Natural killer cell (primary cell): ENCODE measurements at regions not wholly inside any gene's neighbourhood (a gene's known extent, or its start where the extent isn't known, plus 50 kb on each side); places are given as distances from the start of the nearest gene placed in this dataset.

Source experiments
- ATAC-seq, 3 donors: fragments of 150-1000 bp in 2 of 3; fragments of 200-7000 bp in 1 of 3; cut with Tn5 transposase; 1 replicate in 1 of 3; 2 replicates in 2 of 3; pipeline ENCODE4 v1.10.0; 2021; ENCODE audit warnings: mild to moderate bottlenecking in 2 of 3, moderate library complexity in 2 of 3
- DNase-seq, 2 donors: peaks; one replicate each; pipeline versions ENCODE4 v3.0.0 to v3.0.0-alpha.2; 2013 to 2021; ENCODE audit warnings: mixed read lengths in 1 of 2
- H3K27ac ChIP-seq: one replicate; pipeline ENCODE4 v1.5.1; 2013; ENCODE audit warnings: mild to moderate bottlenecking, low read length
- H3K27me3 ChIP-seq: one replicate; pipeline ENCODE4 v1.6.1; 2013; ENCODE audit warnings: low read length; ENCODE audit not compliant: control insufficient read depth, insufficient read depth
- H3K36me3 ChIP-seq: one replicate; pipeline ENCODE4 v1.6.1; 2013; ENCODE audit warnings: low read length; ENCODE audit not compliant: control insufficient read depth, insufficient read depth
- H3K4me1 ChIP-seq: one replicate; pipeline ENCODE4 v1.6.1; 2013; ENCODE audit warnings: low read length; ENCODE audit not compliant: control insufficient read depth, insufficient read depth
- H3K4me3 ChIP-seq: one replicate; pipeline ENCODE4 v1.5.1; 2013; ENCODE audit warnings: low read length
- H3K9me3 ChIP-seq: one replicate; pipeline ENCODE4 v1.6.1; 2013; ENCODE audit warnings: low read length; ENCODE audit not compliant: control insufficient read depth, insufficient read depth
- H3K27ac Mint-ChIP-seq, 2 donors: one replicate each; pipeline ENCODE4 v1.8.0; 2022; ENCODE audit warnings: mild to moderate bottlenecking in 2 of 2, mixed read lengths in 2 of 2, moderate library complexity in 1 of 2
- H3K27me3 Mint-ChIP-seq, 2 donors: one replicate each; pipeline ENCODE4 v1.8.0; 2022; ENCODE audit warnings: low read depth in 2 of 2, mixed read lengths in 2 of 2
- H3K36me3 Mint-ChIP-seq: one replicate; pipeline ENCODE4 v1.8.0; 2022; ENCODE audit warnings: mixed read lengths
- H3K4me1 Mint-ChIP-seq, 2 donors: one replicate each; pipeline ENCODE4 v1.8.0; 2022; ENCODE audit warnings: mixed read lengths in 2 of 2
- H3K4me3 Mint-ChIP-seq: one replicate; pipeline ENCODE4 v1.8.0; 2022; ENCODE audit warnings: mild to moderate bottlenecking, moderate library complexity, mixed read lengths
- H3K9me3 Mint-ChIP-seq, 2 donors: one replicate each; pipeline ENCODE4 v1.8.0; 2022; ENCODE audit warnings: mixed read lengths in 2 of 2
- CTCF ChIP-seq: fragments of 200-600 bp; IDR thresholded peaks from one replicate; pipeline ENCODE4 v1.8.0; 2022; ENCODE audit warnings: antibody characterized with exemption
- WGBS: methylation state at CpG from one replicate; pipeline ENCODE4 v1.1.7; 2013; ENCODE audit warnings: missing lambda C conversion rate; ENCODE audit not compliant: insufficient coverage; 5-methylcytosine and 5-hydroxymethylcytosine counted together
- intact Hi-C: fragments of 100-400 bp; cut with micrococcal nuclease; formaldehyde crosslinking; loops from one replicate; pipeline ENCODE4 v1.14.2; 2022

- no peaks in the 10 kb centered on the region for H3K9me3 Mint-ChIP-seq
- DNase-seq (no peak), ATAC-seq (no peak)
- no peaks in the 10 kb centered on the region for H3K27me3 Mint-ChIP-seq
- peaks cover 0 to 6% of the 10 kb centered on the region in 2 donors for H3K4me1 Mint-ChIP-seq
- Histone ChIP-seq H3K4me3 (no peak overlapping the region), H3K36me3 (no peaks in the 10 kb centered on the region), H3K4me1 (no peaks in the 10 kb centered on the region), H3K27ac (no peak overlapping the region), H3K27me3 (no peaks in the 10 kb centered on the region), H3K9me3 (no peaks in the 10 kb centered on the region)
- intact Hi-C loops, result no loop called here
- no peak for TF ChIP-seq CTCF
- H3K27ac Mint-ChIP-seq, result no peak overlapping the region
- WGBS, result 71% methylated on average over 6 of the region's 6 CpGs
- H3K36me3 Mint-ChIP-seq, result no peaks in the 10 kb centered on the region
- no peak overlapping the region for H3K4me3 Mint-ChIP-seq
These were observed 156.2 kb downstream of the UXS1 start for GRCh38 chr2:106037932-106038331.

GRCh38 chr2:106037262-106037661, 156.8 kb downstream of the UXS1 start:
- no peaks in the 10 kb centered on the region for H3K36me3 Mint-ChIP-seq
- no peak overlapping the region for H3K27ac Mint-ChIP-seq
- intact Hi-C loops, result no loop called here
- Histone ChIP-seq H3K27ac (no peak overlapping the region), H3K36me3 (no peaks in the 10 kb centered on the region), H3K4me3 (no peak overlapping the region), H3K27me3 (no peaks in the 10 kb centered on the region), H3K9me3 (no peaks in the 10 kb centered on the region), H3K4me1 (no peaks in the 10 kb centered on the region)
- H3K27me3 Mint-ChIP-seq, result no peaks in the 10 kb centered on the region
- 95% methylated on average over 1 of the region's 1 CpG for WGBS
- DNase-seq (no peak), ATAC-seq (no peak)
- H3K4me1 Mint-ChIP-seq, result peaks cover 0 to 6% of the 10 kb centered on the region in 2 donors
- H3K9me3 Mint-ChIP-seq, result no peaks in the 10 kb centered on the region
- TF ChIP-seq CTCF, result no peak
- no peak overlapping the region for H3K4me3 Mint-ChIP-seq

GRCh38 chr2:106034325-106034724, 159.8 kb downstream of the UXS1 start:
- Histone ChIP-seq H3K27ac (no peak overlapping the region), H3K36me3 (no peaks in the 10 kb centered on the region), H3K4me1 (no peaks in the 10 kb centered on the region), H3K4me3 (no peak overlapping the region), H3K27me3 (no peaks in the 10 kb centered on the region), H3K9me3 (no peaks in the 10 kb centered on the region)
- no peaks in the 10 kb centered on the region for H3K27me3 Mint-ChIP-seq
- H3K9me3 Mint-ChIP-seq, result no peaks in the 10 kb centered on the region
- no peak overlapping the region for H3K27ac Mint-ChIP-seq
- ATAC-seq (no peak), DNase-seq (no peak)
- intact Hi-C loops, result no loop called here
- WGBS, result 79% methylated on average over 2 of the region's 3 CpGs
- H3K36me3 Mint-ChIP-seq, result no peaks in the 10 kb centered on the region
- no peak overlapping the region for H3K4me3 Mint-ChIP-seq
- peaks cover 0 to 6% of the 10 kb centered on the region in 2 donors for H3K4me1 Mint-ChIP-seq
- no peak for TF ChIP-seq CTCF

DNA sequence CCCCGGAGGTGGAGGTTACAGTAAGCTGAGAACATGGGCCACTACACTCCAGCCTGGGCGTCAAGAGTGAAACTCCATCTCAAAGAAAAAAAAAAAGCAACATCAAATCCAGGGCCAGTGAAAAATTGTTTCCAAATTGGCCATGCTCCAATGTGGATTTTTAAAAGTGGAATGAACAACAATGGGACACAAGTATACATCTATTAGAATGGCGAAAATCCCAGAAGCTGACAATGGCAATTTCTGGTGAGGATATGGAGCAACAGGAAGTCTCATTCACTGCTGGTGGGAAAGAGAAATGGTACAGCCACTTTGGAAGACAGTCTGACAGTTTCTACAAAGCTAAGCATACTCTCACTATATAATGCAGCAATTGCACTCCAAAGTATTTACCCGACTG, 161.4 kb downstream of the UXS1 start:
- Mint-ChIP-seq H3K4me1 (peaks cover 6% of the 10 kb centered on the region in 2 donors), H3K36me3 (no peaks in the 10 kb centered on the region), H3K27ac (no peak overlapping the region), H3K4me3 (no peak overlapping the region), H3K27me3 (no peaks in the 10 kb centered on the region), H3K9me3 (no peaks in the 10 kb centered on the region)
- no peak for TF ChIP-seq CTCF
- DNase-seq (no peak), ATAC-seq (no peak)
- Histone ChIP-seq H3K36me3 (no peaks in the 10 kb centered on the region), H3K4me1 (peaks cover 7% of the 10 kb centered on the region), H3K4me3 (no peak overlapping the region), H3K9me3 (no peaks in the 10 kb centered on the region), H3K27me3 (no peaks in the 10 kb centered on the region), H3K27ac (no peak overlapping the region)
- 92% methylated on average over 3 of the region's 4 CpGs for WGBS
- intact Hi-C loops, result no loop called here
